Neural progenitor cell (in vitro differentiated cells): ENCODE measurements at regions not wholly inside any gene's neighbourhood (a gene's known extent, or its start where the extent isn't known, plus 50 kb on each side); places are given as distances from the start of the nearest gene placed in this dataset.

ENCODE experiments used
- CTCF ChIP-seq: fragments of 200-600 bp; sonication (generic); IDR thresholded peaks from 2 replicates; pipeline ENCODE4 v1.5.1; 2017; ENCODE audit warnings: antibody characterized with exemption, mild to moderate bottlenecking
- EZH2 ChIP-seq: fragments of 200-600 bp; sonication (generic); IDR thresholded peaks from 2 replicates; pipeline ENCODE4 v1.6.1; 2017; ENCODE audit warnings: antibody characterized with exemption, mild to moderate bottlenecking, moderate library complexity
- EZH2phosphoT487 ChIP-seq: fragments of 200-600 bp; sonication (generic); IDR thresholded peaks from 2 replicates; pipeline ENCODE4 v1.6.1; 2017; ENCODE audit warnings: antibody characterized with exemption

- TF ChIP-seq EZH2 (no peak), CTCF (no peak), EZH2phosphoT487 (no peak)
These were observed 218.9 kb downstream of the LACC1 start for GRCh38 chr13:44098559-44098958.
